Skin epidermis (tissue), 12 donors: ENCODE measurements at regions not wholly inside any gene's neighbourhood (a gene's known extent, or its start where the extent isn't known, plus 50 kb on each side); places are given as distances from the start of the nearest gene placed in this dataset.

Experiments used
- H3K27ac ChIP-seq, 21 experiments: fragments of 200-600 bp; sonication (generic) in 11 of 21; one replicate each; pipeline ENCODE4 v1.5.0; 2020; ENCODE audit warnings: mild to moderate bottlenecking in 3 of 21, inconsistent platforms in 2 of 21, moderate library complexity in 2 of 21
- H3K4me3 ChIP-seq, 7 experiments: fragments of 200-600 bp; sonication (generic) in 2 of 7; one replicate each; pipeline ENCODE4 v1.5.0; 2020; ENCODE audit warnings: inconsistent platforms in 2 of 7, mild to moderate bottlenecking in 2 of 7, moderate library complexity in 1 of 7

DNA sequence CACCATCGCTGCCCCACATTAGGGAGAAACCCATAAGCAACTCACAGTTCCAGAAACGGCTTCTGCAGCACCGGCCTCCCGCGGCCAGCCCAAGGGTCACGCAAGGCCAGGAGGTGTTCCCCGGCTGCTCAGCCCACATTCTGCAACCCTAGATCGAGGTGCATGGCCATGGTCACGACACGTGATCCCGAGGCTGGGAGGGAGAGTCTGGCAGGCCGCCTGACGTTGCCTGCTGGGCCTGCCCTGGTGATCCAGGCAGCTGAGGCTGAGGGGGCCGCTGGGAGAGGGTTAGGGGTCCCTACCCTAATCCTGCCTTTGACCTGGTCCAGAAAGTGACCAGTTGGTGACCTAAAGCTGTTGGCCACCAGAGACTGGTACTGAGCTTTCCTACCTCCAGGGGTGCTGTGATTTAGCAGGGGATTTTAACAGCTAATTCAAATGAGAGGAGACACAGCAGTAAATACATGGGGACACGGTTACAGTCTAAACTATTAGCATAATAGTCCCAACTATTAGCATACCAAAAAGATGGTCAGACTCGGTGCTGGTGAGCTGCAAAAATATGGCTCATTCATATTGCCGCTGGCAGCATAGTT is 97.4 kb upstream of the CIBAR2 start:
- H3K27ac ChIP-seq: no peak overlapping the region
- no peak overlapping the region for H3K4me3 ChIP-seq

DNA sequence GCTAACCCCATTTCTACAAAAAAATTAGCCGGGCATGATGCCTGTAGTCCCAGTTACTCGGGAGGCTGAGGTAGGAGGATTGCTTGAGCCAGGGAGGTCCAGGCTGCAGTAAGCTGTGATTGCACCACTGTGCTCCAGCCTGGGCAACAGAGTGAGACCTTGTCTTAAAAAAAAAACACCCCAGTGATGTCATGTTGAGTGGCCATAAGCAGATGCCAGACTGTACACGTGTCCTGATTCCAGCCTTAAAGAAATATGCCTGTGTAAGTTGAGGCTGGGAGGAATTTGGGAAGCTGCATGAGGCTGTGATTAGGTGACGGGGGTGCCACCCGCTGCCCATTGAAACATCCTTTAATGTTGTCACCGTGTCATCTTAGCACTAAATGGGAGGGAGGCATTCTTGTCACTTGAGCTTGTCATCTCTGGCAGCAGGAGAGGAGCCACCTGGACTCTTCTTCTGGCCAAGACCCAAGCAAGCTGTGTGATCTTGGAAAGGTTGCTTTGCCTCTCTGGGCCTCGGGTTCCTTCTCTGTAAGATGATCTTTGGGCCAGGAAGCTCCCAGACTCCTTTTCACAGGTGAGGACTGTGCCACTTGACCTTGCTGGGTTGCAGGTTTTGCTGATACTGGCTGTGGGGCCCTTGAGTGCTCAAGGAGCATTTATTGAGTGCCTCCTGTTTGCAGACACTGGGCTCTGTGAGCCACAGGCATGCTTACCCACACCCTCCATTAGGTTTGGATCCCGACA is 98.3 kb upstream of the CIBAR2 start:
- H3K27ac ChIP-seq: peak overlapping the region in 2 of 21 experiments; percentile 40 to 42
- no peak overlapping the region for H3K4me3 ChIP-seq

GRCh38 chr16:85211271-85211801 is 99.1 kb upstream of the CIBAR2 start:
- Histone ChIP-seq H3K27ac (peak overlapping the region in 2 of 21 experiments; percentile 40 to 42), H3K4me3 (no peak overlapping the region)

GRCh38 chr16:85213926-85214675 is 101.8 kb upstream of the CIBAR2 start:
- Histone ChIP-seq H3K4me3 (no peak overlapping the region), H3K27ac (no peak overlapping the region)

DNA sequence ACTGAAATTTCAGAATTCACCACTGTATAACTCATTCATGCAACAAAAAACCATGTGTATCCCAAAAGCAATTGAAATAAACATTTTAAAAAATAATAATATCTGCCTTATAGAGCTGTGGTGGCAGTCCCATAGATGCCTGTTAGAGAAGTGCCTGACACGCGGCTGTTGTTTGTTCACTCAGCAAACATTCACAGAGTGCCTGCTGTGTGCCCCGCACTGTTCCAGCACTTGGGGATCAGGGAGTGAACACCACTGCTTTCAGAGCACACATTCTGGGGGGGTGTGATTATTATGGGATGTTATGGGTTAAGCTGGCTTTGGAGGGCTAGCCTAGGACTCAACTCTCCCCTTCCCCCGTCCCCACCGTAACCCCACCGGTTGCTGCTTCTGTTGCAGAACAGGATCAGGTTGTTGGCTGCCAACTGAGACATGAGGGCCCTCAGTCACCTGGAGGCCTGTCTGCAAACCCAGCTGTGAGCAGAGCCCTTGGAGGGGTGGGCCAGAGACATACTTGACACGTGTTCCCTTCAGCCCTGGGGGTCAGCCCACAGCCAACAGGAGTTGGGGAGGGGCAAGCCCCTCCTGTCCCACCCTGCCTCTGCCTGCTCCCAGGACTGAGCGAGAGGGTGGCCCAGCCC is 103.3 kb upstream of the CIBAR2 start:
- H3K27ac ChIP-seq: no peak overlapping the region

DNA sequence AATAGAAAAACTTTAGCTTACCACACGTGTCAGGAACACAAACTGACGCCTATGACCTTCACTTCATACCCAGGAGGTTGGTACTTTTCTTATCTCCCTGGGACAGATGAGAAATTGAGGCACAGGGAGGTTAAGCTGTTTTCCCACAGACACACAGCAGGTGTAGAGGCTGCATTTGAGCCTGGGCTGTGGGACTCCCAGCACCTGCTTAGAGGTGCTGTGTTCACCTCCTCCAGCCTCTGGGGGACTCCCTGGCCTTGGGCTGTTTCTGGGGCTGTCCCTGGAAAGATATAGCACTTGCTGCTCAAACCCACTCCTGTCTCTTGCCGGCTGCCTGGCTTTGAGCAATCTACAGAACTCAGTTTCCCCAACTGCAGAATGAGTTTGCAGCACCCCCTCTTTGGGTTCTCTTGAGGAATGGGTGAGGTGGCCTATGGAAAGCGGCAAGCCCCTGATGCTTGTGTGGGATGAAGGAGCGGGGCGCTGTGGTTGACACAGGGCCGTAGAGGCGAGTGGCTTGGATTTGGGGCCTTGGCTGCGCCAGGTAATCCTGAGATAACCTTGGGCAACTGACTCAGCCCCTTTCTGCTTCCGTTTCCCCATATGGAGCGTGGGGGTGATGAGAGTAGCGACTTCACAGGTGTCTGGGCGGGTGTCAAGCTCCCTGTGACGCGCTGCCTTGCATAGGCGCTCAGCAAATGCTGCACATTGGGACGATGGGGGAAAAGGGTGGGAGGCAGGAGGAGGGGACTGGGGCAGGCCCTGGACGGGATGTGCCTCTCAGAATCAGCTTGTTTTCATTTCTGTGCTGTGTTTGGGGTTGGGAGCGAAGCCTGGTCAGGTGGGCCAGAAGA is 104.5 kb upstream of the CIBAR2 start:
- no peak overlapping the region for H3K4me3 ChIP-seq
- no peak overlapping the region for H3K27ac ChIP-seq

More for the DNA sequence above, 103.3 kb upstream of the CIBAR2 start:
- no peak overlapping the region for H3K4me3 ChIP-seq

- peak overlapping the region in 16 of 21 experiments; percentile 5 to 58 (median 39) for H3K27ac ChIP-seq
Measured at GRCh38 chr16:85220125-85220839, 108.0 kb upstream of the CIBAR2 start.

DNA sequence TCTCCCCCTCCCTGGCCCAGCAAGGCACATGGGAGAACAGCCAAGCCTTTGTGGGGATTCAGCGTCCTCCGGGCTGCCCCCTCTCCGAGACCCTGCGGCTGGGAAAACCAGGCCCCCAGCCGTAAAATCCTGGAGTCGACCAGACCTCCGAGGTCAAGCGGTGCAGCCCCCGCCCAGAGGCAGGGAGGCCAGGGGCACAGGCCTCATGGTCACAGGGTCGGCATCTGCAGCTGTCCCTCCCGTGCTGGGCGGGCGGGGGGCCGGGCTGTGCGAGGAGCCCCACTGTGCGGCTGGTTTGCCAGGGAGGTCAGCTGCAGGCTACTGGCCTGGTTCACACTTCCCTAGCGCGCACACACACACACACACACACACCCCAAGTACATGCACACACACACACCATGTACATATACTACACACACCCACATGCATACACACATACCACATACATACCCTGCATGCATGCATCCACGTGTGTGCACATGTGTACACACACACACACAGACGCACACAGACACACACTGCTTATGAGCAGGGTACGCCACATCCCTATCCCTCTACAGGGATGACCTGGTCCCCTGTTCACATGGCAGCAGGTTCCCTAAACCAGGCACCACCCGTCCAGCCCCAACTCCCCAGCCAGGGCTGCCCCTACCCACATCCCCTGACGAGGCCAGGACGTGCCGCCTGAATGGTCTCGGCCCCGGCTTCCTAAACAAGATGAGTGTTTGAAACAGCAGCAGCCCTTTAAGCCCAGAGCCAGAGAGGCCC is 108.9 kb upstream of the CIBAR2 start:
- Histone ChIP-seq H3K27ac (peak overlapping the region in 8 of 21 experiments; percentile 5 to 58 (median 38)), H3K4me3 (no peak overlapping the region)

More at GRCh38 chr16:85220125-85220839, 108.0 kb upstream of the CIBAR2 start:
- peak overlapping the region in 4 of 7 experiments; percentile 11 to 34 (median 17) for H3K4me3 ChIP-seq

- Histone ChIP-seq H3K27ac (peak overlapping the region in 2 of 21 experiments; percentile 45 to 50), H3K4me3 (no peak overlapping the region)
Measured at GRCh38 chr16:85221771-85222154, 109.5 kb upstream of the CIBAR2 start.

GRCh38 chr16:85222155-85222863 is 110.0 kb upstream of the CIBAR2 start:
- H3K4me3 ChIP-seq: no peak overlapping the region
- H3K27ac ChIP-seq: peak overlapping the region in 2 of 21 experiments; percentile 45 to 50

- Histone ChIP-seq H3K4me3 (no peak overlapping the region), H3K27ac (no peak overlapping the region)
Measured at GRCh38 chr16:85225257-85225656, 113.0 kb upstream of the CIBAR2 start.

DNA sequence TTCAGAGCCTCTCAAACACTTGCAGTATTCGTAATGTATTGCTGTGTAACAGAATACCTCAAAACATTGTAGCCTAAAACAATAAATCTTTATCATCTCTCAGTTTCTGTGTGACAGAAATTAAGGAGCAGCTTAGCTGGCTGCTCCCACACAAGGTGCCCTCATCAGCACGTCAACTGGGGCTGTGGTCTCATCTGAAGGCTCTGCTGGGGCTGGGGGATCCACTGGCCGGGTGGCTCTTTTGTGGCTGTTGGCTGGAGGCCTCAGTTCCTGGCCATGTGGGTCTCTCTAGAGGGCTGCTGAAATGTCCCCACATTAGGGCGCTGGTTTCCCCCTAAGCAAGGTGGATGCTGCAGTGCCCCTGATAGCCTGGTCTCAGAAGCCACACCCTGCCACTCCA is 113.4 kb upstream of the CIBAR2 start:
- H3K27ac ChIP-seq: no peak overlapping the region
- H3K4me3 ChIP-seq: no peak overlapping the region

DNA sequence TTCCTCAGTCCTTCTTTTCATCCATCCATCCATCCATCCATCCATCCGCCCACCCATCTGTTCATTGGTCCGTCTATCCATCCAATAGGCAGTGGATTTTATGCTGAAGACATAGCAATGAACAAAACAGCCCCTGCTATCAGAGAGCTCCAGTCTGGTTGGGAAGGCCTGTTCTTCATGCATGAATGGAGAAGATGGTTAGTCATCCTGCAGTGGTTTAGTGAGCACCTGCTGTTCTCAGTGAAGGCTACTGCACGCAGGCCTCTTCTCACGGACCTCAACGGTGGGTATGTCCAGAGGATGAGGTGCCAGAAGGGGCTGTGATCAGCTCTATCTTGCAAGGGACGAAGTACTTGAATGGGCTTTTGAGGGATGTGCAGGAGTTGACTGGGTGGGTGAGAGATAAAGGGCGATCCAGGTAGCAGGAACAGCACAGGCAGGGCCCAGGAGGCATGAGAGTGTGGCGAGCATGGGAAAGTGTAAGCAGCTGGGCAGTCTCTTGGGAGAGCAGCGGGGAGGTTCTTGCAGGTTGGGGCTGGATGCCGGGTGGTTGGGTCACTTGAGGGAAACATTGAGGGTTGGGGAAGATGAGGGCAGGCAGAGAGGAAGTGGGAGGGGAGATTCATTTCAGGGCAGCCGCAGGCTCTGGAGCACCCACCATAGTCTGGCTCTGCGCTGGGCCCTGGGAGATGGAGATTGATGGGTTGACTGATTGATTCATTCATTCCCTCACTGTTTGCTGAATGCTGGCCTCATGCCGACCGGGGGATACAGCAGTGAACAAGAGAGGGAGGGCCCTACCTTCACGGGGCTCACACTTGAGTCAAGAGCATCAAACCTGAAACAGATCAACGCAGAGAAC is 115.0 kb upstream of the CIBAR2 start:
- Histone ChIP-seq H3K27ac (no peak overlapping the region), H3K4me3 (no peak overlapping the region)

DNA sequence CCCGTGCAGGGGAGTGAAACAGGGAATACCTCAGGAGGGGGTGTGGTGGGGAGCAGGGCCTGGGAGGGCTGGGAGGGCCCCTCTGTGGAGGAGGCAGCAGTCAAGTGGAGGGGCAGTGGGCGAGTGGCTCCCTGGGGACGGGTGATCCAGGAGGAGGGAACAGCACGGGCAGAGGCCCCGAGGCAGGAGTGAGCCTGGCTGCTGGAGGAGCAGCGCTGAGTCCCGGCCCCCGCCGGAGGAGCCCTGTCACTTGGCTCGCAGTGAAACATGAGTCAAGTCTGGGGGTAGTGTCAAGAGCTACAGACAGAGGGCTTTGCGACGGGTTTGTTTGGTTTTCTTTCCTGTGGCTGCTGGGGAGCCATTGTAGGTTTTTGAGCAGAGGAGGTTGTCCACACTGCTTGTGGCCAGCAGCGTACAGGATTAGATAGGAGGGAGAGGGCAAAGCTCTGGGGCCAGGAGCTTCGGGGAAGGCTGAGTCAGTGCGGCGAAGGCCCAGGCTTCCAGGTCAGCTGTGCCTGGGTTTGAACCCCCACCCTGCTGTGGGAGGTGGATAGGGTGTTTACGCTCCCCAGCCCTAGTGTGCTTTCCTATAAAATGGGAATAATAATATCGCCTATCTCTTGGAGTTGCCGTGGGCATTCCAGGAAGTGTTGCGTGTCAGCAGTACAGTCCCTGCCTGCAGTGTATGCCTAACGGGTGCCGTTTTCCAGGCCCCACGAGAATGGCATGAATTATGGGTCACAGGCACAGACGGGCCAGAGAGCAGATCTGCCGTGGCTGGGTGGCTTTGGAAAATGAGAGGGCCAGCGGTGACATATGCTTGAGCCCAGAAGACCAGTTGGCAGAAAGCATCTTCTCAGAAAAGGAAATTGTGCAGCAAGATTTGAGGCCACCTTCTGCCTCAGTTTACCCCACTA is 115.9 kb upstream of the CIBAR2 start:
- Histone ChIP-seq H3K4me3 (no peak overlapping the region), H3K27ac (no peak overlapping the region)

DNA sequence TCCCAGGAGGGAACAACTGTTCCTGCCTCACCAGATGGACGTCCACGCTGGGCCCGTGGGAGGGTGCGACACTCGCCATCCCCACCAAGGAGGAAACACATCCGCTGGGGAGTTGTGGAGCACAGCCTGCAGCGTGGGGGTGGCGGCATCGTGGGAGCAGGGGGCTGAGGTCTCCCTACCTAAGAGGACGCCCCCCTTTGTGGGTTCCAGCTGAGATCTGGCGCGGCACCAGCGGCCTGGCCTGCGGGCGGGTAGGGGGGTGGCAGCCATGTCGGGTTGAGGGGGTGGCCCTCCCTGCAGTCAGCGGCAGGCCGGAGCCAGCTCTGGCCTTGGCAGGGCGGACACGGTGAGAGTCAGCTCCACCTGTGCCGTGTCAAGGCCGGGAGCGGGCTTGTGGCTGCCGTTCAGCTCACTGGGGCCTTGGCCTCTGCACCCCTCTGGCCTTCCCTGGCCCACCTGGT is 116.7 kb upstream of the CIBAR2 start:
- Histone ChIP-seq H3K27ac (no peak overlapping the region), H3K4me3 (no peak overlapping the region)
